ENCODE measurements at regions not wholly inside any gene's neighbourhood (a gene's known extent, or its start where the extent isn't known, plus 50 kb on each side); places are given as distances from the start of the nearest gene placed in this dataset.

GRCh38 chr5:123871373-123871772 lies 359.4 kb downstream of the CSNK1G3 start:
- TF ChIP-seq SIN3A (IDR thresholded peaks at IDR 0.05; ENCODE audit: borderline replicate concordance, insufficient read depth, low read length) = no peak

DNA sequence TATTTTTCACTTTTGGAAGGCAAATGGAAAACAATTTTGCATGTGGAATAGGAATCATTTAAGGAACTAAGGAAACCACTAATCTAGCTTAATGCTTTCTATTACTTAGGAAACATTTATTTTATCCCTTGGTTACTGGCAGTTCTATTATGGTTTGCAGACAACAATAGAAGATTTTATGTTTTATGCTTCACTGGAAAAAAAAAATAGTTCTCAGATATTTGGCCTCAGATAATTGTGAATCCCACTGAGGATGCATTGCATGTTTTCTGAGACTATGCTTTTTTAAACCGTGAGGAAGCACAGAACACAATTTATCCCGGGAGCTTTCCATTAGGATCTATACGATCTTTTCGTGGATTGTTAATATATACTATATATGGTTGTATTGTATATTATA lies 356.9 kb downstream of the CSNK1G3 start:
- TF ChIP-seq SIN3A (IDR thresholded peaks at IDR 0.05; ENCODE audit: borderline replicate concordance, insufficient read depth, low read length) = no peak
- no peak for TF ChIP-seq POLR2AphosphoS5 (IDR thresholded peaks at IDR 0.05; ENCODE audit: low read depth, low read length)
- TF ChIP-seq REST (IDR thresholded peaks at IDR 0.05; ENCODE audit: insufficient read depth in 1 of 2, low read depth in 2 of 2, low read length in 2 of 2) = no peak
- TF ChIP-seq FOXP2 (optimal IDR thresholded peaks at IDR 0.05; ENCODE audit: borderline replicate concordance, extremely low read depth, extremely low read length, insufficient read depth) = no peak
- TF ChIP-seq TAF1 (IDR thresholded peaks at IDR 0.05; ENCODE audit: borderline replicate concordance, insufficient read depth, low read length) = no peak

DNA sequence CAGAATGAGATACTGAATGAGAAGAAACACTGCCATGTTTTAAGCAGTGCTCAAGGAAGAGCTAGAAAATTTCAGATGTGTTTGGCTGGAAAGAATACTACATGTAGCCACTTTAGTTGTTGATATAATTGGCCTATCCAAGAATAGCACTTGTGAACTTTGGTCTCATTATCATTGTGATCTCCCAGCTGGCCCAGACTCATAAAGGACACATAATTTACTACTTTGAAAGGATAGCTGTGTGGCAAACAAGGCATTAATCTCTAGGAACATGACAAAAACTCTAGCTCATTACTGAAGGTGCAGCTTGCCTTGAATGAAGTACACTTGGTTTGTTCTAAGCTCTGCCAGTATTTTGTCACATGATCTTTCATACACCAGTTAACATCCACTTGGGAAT lies 356.3 kb downstream of the CSNK1G3 start:
- TF ChIP-seq POLR2AphosphoS5 (IDR thresholded peaks at IDR 0.05; ENCODE audit: low read depth, low read length) (no peak), REST (IDR thresholded peaks at IDR 0.05; ENCODE audit: insufficient read depth in 1 of 2, low read depth in 2 of 2, low read length in 2 of 2) (no peak), FOXP2 (optimal IDR thresholded peaks at IDR 0.05; ENCODE audit: borderline replicate concordance, extremely low read depth, extremely low read length, insufficient read depth) (no peak), SIN3A (IDR thresholded peaks at IDR 0.05; ENCODE audit: borderline replicate concordance, insufficient read depth, low read length) (no peak), TAF1 (IDR thresholded peaks at IDR 0.05; ENCODE audit: borderline replicate concordance, insufficient read depth, low read length) (no peak)

GRCh38 chr5:123865641-123866040 lies 353.7 kb downstream of the CSNK1G3 start:
- TF ChIP-seq REST (IDR thresholded peaks at IDR 0.05; ENCODE audit: insufficient read depth in 1 of 2, low read depth in 2 of 2, low read length in 2 of 2) (no peak), FOXP2 (optimal IDR thresholded peaks at IDR 0.05; ENCODE audit: borderline replicate concordance, extremely low read depth, extremely low read length, insufficient read depth) (no peak), POLR2AphosphoS5 (IDR thresholded peaks at IDR 0.05; ENCODE audit: low read depth, low read length) (no peak), SIN3A (IDR thresholded peaks at IDR 0.05; ENCODE audit: borderline replicate concordance, insufficient read depth, low read length) (no peak), TAF1 (IDR thresholded peaks at IDR 0.05; ENCODE audit: borderline replicate concordance, insufficient read depth, low read length) (no peak)

DNA sequence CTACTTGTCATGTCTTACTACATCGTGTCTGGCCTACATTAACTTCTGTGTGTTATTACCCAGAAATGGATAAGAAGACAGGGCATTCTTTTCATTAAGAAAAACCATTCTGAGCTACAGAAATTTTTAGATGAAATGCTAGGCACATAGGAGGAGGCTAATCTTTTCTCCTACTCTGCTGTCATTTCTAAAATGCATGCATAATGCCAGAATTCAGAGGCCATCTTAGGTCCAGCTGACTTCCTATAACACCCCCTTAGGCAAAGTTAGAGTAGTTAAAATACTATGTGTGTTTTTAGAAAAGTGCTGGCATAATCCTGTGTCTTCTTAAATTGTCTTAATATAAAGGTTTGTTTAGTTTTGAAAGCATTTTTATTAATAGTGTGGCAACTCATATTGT lies 352.6 kb downstream of the CSNK1G3 start:
- no peak for TF ChIP-seq FOXP2 (optimal IDR thresholded peaks at IDR 0.05; ENCODE audit: borderline replicate concordance, extremely low read depth, extremely low read length, insufficient read depth)
- no peak for TF ChIP-seq POLR2AphosphoS5 (IDR thresholded peaks at IDR 0.05; ENCODE audit: low read depth, low read length)
- TF ChIP-seq TAF1 (IDR thresholded peaks at IDR 0.05; ENCODE audit: borderline replicate concordance, insufficient read depth, low read length) = no peak
- TF ChIP-seq REST (IDR thresholded peaks at IDR 0.05; ENCODE audit: insufficient read depth in 1 of 2, low read depth in 2 of 2, low read length in 2 of 2) = no peak
- no peak for TF ChIP-seq SIN3A (IDR thresholded peaks at IDR 0.05; ENCODE audit: borderline replicate concordance, insufficient read depth, low read length)
